HG03571 (cell line): ENCODE measurements at regions not wholly inside any gene's neighbourhood (a gene's known extent, or its start where the extent isn't known, plus 50 kb on each side); places are given as distances from the start of the nearest gene placed in this dataset.
A peak's percentile ranks its signal among the peaks of the same experiment; 100 is the strongest.
"Not testable (repeated sequence)": the region's sequence is repeated elsewhere in the genome, so short reads cannot be mapped to it uniquely, and the experiment has no call there.

Experiments
- ATAC-seq: cut with Tn5 transposase; IDR thresholded peaks from one replicate; pipeline ENCODE4 v1.9.1; 2021; ENCODE audit not compliant: unreplicated experiment

DNA sequence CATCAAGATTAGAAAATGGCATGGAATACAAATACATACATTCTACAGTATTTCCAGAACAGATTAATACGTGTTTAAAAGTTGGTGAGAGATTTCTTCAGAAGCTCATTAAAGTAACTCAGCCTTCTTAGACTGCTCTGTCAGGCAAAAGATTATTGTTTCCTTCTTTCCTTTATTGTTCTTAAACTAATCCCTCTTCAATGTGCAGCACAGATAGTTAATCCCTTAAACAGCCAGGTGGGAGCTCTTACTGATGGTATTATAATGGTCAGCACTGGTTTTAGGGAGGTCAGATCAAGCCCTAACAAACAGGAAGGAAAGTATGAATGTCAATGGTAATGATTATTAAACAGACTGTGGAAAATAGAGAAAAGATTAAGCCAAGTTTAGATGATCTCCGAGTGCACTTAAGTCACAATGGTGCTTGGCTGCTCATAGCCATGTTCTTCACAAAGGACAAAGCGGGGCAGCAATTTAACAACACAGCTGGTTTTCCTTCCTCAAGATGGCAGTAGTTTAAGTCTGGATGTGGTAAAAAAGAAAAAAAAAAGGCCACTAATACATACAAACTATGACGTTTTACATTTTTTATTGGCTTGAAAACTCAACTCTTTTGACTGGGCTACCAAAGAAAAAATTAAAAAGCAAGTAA, 992.6 kb downstream of the PCDH9 start:
- no peak for ATAC-seq

DNA sequence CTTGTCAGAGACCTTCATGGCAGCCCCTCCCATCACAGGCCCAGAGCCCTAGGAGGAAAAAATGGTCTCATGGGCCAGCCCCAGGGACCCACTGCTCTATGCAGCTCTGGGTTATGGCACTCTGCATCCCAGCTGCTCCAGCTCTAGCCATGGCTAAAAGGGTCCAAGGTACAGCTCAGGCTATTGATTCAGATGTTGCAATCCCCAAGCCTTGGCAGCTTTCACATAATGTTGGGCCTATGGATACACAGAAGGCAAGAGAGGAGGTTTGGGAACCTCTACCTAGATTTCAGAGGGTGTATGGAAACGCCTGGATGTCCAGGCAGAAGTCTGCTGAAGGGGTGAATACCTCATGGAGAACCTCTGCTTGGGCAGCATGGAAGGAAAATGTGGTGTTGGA, 996.0 kb downstream of the PCDH9 start:
- no peak for ATAC-seq

DNA sequence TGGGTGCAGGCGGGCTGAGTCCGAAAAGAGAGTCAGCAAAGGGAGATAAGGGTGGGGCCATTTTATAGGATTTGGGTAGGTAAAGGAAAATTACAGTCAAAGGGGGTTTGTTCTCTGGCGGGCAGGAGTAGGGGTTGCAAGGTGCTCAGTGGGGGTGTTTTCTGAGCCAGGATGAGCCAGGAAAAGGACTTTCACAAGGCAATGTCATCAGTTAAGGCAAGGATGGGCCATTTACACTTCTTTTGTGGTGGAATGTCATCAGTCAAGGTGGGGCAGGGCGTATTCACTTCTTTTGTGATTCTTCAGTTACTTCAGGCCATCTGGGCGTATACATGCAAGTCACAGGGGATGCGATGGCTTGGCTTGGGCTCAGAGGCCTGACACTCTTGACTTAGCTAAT, 998.2 kb downstream of the PCDH9 start:
- not testable (repeated sequence) for ATAC-seq

DNA sequence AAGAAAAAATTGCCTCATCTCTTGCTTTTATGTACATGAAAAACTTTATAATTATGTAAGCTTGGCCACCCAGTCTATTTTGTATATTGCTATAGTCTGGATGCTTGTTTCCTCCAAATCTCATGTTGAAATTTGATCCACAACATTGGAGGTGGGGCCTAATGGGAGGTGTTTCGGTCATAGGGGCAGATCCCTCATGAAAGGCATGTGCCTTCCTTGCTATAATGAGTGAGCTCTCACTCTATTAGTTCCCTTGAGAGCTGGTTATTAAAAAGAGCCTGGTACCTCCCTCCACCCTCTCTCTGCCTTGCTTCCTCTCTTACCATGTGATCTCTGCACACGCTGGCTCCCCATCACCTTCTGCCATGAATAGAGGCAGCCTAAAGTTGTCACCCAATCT, 1005.1 kb downstream of the PCDH9 start:
- no peak for ATAC-seq

DNA sequence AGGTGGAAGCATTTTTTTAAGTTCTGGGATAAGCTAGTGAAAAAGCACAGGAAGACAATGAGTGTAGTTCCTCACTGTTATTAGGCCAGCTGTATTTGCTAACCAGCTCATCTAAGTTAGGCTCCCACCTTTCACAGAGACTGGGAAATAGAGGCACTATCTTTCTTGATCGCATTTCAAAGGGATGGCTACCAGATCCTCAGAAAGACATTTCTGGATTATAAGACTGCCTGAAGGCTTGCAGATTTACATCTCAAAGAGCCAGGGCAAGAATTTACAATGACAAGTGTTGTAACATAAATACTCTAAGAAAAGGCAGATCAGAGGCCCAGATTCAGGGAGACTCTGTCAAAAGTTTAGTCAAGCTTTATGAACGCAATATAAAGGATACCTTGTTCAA, 1005.5 kb downstream of the PCDH9 start:
- no peak for ATAC-seq

DNA sequence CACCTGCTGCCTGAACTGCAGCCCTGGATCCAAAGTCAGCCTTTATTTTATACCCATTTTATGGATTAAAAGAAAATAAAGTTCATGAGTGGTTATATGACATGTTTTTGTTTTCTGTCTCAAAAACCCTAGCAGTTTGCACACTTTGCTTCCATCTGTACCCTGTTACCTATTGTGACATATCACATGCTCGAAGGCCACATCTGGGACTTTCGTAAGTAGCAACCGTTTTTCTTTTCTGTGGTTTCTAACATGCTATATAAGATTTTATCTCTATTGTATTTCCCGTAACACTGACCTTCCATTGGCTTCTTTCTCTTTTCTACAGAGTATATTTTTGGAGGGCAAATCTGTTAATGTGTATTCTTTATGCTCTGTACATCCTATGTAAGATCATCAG, 1007.2 kb downstream of the PCDH9 start:
- ATAC-seq, result no peak

DNA sequence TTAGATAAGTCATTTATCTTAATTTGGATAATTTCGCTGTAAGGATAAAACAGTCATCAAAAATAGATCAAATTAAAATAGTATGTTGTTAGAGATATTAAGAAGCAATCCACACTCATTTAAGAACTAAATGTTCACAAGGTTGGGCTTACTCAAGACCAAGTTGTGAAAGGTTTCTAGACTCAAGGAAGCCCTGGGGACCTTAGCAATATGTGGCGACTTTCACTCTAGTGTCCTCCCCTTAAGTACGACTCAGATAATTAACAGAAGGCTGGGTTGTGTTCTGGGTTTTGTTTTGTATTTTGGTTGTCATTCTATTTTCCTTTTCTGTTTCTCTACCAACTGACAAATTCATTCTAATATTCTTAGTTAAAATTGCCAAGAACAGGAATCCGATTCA, 1008.0 kb downstream of the PCDH9 start:
- ATAC-seq, result no peak

DNA sequence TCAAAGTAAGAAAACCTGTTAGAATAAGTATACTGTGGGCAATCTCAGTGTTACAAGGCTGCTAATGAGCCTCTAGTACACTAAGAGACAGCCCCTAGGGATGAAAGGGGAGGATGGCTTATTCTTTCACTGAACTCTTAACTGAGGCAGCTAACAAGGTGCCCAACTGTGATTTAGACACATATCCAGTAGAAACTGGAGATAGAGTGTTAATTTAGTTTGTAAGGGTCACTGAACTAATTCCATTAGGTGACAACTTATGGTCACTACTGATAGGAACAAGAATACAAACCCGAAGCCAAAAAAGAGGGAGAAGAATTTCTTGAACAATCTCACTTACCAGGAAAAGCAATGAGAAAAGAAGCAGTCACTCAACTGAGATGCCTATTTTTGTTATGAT, 1010.6 kb downstream of the PCDH9 start:
- ATAC-seq, result no peak

DNA sequence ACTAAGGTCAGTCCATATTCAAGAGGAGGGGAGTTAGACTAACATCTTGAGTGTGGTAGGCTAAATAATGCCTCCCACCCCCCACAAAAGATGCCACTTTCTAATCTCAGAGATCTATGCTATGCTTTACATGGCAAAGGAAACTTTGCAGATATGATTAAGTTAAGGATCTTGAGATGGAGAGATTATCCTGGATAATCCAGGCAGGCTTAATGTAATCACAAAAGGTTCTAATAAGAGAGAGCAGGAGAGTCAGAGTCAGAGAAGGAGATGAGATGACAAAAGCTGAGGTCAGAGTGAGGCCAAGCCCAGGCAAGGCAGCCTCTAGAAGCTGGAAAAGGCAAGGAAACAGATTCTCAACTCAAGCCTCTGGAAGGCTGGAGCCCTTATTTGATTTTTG, 1011.6 kb downstream of the PCDH9 start:
- no peak for ATAC-seq

DNA sequence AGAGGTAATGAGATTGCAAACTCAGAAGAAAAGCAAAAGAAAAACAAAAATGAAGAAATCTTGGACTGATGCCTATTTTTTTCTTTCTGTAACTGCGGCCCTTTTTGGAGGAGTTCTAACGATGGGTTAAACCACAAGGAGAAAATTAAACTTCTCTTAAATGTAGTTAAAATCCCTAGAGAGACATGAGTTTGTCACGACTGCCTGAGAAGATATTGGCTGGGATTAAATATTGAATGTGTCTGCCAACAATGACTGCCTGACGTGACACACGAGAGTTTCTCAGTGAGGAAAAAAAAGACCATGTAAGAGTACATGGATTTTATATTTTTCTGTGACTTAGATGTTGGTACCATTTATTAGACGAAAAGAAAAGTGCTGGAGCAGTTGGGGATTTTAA, 1013.4 kb downstream of the PCDH9 start:
- no peak for ATAC-seq

DNA sequence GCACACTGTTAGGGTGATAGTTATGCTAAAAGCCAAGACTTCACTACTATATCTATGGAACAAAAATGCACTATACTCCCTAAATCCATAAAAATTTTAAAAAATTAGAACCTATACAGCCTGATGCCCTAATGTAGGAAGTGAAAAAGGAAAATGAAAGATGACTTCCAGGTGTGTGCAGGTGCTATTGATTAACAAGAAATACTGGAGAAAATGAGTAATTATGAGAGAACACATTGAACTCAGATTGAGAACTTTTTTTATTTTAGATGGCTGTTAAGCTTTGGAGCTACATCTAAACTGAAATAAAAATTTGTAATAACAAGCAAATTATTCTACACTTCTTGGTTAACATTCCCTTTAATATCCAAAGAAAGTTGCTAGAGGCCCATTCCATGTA, 1015.7 kb downstream of the PCDH9 start:
- ATAC-seq, result no peak

DNA sequence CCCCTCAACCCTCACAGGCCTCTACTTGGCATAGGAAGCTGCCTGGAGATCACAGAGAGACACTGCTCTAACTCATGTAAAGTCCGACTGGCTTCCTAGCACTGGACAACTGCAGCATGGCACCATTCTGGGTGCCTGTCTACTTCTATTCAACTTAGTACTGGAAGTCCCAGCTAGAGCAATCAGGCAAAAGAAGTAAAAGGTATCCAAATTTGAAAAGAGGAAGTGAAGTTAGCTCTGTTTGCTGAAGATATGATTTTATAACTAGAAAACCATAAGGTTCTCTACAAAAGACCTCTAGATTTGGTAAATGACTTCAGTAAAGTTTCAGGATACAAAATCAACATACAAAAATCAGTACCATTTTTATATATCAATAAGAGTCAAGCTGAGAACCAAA, 1017.6 kb downstream of the PCDH9 start:
- no peak for ATAC-seq

DNA sequence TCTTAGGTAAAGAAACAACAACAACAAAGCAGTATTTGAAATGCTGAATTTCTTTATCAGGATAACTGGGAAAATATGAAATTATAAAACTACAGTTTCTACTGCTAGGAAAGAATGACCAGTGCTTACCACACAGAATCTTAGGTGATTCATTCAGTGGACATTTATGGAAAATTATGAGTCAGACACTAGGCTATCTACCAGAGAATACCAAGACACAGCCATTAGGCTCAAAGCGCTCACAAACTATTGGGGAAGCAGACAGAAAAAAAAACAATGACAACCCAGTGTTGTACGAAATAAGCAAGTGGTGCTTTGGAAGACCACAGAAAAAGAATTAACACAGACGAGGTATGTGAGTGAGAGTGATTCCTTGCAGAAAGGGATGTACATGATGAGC, 1019.5 kb downstream of the PCDH9 start:
- no peak for ATAC-seq

DNA sequence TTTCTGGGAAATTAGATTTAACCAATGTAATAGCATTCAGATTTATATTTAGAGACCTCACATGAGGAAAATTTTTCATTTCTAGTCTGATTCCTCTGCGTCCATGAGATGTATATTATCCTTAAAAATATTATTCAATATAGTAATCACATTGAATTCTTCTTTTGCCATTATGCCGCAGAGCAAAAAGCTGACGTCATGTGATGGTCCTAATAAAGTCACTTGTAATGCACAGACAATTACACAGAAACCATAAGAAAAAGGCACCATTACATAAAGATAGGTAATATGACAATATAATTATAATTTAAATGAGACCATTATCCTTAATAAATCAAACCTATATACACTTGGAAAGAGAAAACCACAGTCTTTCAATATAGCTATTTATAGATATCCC, 1021.5 kb downstream of the PCDH9 start:
- ATAC-seq, result no peak

DNA sequence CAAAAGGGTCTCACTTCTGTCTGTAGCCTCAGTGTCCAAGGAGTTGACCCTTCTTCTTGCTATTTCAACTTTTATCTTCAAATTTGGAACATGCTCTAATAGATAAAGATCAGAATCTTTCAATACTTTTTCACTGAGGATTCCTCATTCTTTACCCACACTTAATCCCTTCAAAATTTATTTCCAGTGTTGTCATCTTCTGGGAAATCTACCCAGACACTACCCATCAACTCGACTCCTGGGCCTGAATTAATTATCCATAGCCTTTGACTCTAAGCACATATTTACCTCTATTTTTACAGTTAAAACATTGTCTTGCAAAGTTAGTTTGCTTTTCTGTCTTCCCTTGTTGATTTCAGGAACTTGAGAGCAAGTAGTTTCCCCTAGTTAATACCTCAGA, 1022.5 kb downstream of the PCDH9 start:
- ATAC-seq, result no peak

DNA sequence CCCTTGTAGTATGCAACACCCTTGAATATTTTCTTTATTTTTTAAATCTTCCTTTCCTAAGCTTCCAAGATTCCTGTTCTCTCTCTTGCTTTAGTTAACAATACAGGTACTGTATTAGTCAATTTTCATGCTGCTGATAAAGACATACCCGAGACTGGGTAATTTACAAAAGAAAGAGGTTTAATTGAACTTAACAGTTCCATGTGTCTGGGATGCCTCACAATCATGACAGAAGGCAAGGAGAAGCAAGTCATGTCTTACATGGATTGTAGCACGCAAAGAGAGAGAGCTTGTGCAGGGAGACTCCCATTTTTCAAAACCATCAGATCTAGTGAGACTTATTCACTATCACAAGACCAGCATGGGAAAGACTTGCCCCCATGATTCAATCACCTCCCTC, 1024.3 kb downstream of the PCDH9 start:
- ATAC-seq, result no peak

DNA sequence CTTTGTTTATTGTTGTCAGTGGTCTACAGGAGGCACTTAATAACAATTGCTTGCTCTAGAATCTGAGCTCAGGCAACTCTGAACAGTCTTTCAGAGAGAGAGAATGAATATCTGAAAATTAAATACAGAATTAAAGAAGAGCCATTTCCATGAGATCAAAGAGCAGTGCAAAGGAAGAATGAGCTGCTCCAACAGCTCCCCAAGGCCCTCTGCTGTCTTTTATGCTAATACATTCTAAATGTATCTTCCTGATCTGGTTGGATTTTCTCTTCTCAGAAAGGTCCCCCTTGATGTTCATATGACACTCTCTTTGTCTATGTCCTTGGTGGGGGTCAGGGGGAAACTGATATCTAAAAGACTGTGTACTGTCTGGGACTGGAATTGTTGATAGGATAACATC, 1029.6 kb downstream of the PCDH9 start:
- no peak for ATAC-seq

DNA sequence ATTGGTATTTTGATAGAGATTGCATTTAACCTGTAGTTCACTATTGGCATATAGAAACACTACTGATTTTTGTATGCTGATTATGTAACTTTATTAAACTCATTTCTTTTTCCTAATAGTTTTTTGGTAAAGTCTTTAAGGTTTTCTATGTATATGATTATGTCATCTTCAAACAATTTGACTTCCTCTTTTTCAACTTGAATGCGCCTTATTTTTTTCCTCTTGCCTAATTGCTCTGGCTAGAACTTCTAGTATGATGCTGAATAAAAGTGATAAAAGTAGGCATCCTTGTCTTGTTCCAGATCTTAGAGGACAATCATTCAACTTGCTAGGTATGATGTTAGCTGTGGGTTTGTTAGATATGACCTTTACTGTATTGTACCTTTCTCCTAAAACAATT, 1034.9 kb downstream of the PCDH9 start:
- no peak for ATAC-seq

DNA sequence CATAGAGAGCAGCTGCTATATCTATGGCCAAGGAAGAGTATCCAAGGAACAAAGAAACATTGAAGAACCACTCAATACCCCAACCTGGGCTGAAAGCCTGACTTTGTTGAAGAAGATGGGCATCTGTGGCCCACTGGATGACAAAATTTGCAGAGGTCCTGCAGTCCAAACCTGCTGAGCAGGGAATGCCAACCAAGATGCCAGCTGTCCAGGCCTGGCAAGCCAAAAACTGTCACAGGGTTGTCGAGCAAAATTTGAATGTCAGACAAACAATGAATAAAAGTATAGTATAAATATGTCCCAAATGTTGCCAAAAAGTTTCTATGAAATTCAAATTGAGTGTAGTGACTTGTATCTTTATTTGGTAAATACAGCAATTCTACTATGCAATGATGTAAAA, 1040.2 kb downstream of the PCDH9 start:
- no peak for ATAC-seq

DNA sequence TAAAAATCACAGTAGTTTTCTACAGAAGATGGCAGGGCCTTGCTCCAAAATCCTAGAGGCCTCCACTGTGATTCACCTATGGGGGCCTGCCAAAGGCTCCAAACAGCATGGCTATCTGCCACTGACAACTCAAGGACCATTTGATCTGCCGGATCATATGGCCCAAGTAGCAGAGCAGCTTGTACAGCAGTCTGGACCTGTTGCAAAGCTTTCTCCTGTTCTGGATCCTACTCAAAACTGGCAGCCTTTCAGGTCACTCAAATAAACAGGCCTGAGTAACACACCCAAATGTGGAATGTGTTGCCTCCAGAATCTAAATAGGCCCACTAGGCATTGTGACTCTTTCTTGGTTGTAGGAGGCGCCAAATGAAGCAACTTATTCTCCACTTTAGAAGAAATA, 1049.3 kb downstream of the PCDH9 start:
- no peak for ATAC-seq

DNA sequence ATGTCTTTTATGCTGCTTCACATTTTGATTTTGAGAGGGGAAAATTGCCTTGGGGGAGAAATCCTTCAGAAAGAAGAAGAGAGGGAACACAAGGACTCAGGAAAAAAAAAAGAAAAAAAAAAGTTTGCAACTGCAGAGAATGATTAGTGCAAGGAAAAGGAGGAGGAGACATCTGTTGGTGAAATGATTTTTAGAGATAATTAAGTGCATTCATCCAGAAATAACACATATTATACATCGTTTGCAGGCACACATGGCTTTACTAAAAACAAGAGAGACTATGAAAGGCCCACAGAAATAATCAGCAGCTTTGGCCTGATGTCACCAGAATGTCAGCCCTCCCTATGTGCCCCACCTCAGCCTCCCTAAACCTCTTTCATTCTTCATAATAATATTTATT, 1058.2 kb downstream of the PCDH9 start:
- no peak for ATAC-seq

DNA sequence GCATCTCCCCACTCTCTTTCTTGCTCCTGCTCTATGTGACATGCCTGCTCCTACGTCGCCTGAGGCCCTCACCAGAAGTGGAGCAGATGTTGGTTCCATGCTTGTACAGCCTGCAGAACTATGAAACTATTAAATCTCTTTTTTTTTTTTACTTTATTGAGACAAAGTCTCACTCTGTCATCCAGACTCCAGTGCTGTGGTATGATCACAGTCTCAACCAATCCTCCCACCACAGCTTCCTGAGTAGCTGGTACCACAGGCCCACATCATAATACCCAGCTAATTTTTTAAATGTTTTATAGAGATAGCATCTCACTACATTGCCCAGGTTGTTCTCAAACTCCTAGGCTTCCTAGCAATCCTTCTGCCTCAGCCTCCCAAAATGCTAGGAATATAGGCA, 1067.7 kb downstream of the PCDH9 start:
- no peak for ATAC-seq

DNA sequence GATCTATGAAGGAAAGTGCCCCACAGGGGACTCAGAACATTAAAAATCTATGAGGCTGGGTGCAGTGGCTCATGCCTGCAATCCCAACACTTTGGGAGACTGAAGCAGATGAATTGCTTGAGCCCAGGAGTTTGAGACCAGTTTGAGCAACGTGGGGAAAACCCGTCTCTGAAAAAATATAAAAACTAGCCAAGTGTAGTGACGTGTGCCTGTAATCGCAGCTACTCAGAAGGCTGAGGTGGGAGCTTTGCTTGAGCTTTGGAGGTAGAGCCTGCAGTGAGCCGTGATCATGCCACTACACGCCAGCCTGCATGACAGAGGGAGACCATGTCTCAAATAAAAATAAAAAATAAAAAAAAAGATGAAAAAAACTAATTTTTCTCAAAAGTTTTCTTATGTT, 1070.6 kb downstream of the PCDH9 start:
- ATAC-seq, result peak; percentile 62

DNA sequence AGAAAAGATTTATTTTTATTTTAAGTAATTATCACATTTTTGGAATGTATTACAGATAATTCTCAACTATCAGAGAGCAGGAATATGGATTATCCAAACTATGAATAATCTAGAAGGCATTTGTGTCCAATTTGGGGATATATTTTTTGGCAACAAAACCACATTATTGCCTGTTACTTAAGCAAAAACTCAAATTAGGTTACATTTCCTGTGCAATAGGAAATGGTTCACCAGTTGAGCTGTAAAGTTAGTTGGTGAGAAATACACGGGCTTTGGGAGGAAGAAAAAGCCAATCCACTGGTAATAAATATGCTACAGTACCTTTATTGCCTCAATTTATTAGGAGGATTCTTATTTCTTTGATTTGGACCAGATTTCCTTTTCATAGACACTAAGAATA, 1075.2 kb downstream of the PCDH9 start:
- no peak for ATAC-seq
